IMR-90 (cell line): ENCODE measurements at regions not wholly inside any gene's neighbourhood (a gene's known extent, or its start where the extent isn't known, plus 50 kb on each side); places are given as distances from the start of the nearest gene placed in this dataset.

Source experiments
- ATAC-seq: fragments of 200-7000 bp; cut with Tn5 transposase; 2 replicates; pipeline ENCODE4 v1.9.1; 2020; ENCODE audit warnings: low read depth, mild to moderate bottlenecking, moderate library complexity
- BruUV-seq: library from RNA; stranded (reverse); fragments of 400-500 nt; replicated peaks from 2 replicates; lab custom pipeline; 2021; lab: Mats Ljungman, UMichigan
- CTCF ChIA-PET: fragments of 300-600 bp; formaldehyde crosslinking; extraction: SDS; loops from one replicate; lab custom pipeline; 2021; ENCODE audit warnings: antibody characterized with exemption; lab: Yijun Ruan, JAX
- POLR2A ChIA-PET: fragments of 300-600 bp; sonication (Branson Sonifier 250); formaldehyde crosslinking; loops from one replicate; lab custom pipeline; 2022; ENCODE audit warnings: antibody characterized with exemption; ENCODE audit not compliant: unreplicated experiment; lab: Charles Lee
- DNase-seq: peaks from one replicate; pipeline ENCODE4 v3.0.0; 2013
- H2AFZ ChIP-seq: replicated peaks from 2 replicates; pipeline ENCODE3; 2013; ENCODE audit warnings: low read length, mild to moderate bottlenecking; ENCODE audit not compliant: poor library complexity
- H2AK5ac ChIP-seq: 2 replicates; pipeline ENCODE4 v1.6.1; 2013; ENCODE audit warnings: low read depth, low read length, inconsistent platforms
- H2AK9ac ChIP-seq: replicated peaks from 2 replicates; pipeline ENCODE3; 2013; ENCODE audit warnings: mild to moderate bottlenecking, low read depth, low read length, moderate library complexity; ENCODE audit not compliant: poor library complexity
- H2BK120ac ChIP-seq: 2 replicates; pipeline ENCODE4 v1.6.1; 2013; ENCODE audit warnings: low read depth, low read length, inconsistent platforms
- H2BK15ac ChIP-seq: 3 replicates; pipeline ENCODE4 v1.6.1; 2013; ENCODE audit warnings: low read depth, low read length, inconsistent platforms
- H2BK20ac ChIP-seq: 2 replicates; pipeline ENCODE4 v1.6.1; 2013; ENCODE audit warnings: low read depth, mild to moderate bottlenecking, inconsistent platforms, low read length, moderate library complexity
- H2BK5ac ChIP-seq: 2 replicates; pipeline ENCODE4 v1.6.1; 2013; ENCODE audit warnings: mild to moderate bottlenecking, low read depth, low read length, inconsistent platforms; ENCODE audit not compliant: poor library complexity, severe bottlenecking
- H3K14ac ChIP-seq: replicated peaks from 2 replicates; pipeline ENCODE4 v1.6.1; 2013; ENCODE audit warnings: low read depth, low read length, inconsistent platforms
- H3K18ac ChIP-seq: 2 replicates; pipeline ENCODE4 v1.6.1; 2013; ENCODE audit warnings: low read depth, low read length, control low read depth
- H3K23ac ChIP-seq: 2 replicates; pipeline ENCODE4 v1.6.1; 2013; ENCODE audit warnings: low read depth, low read length, inconsistent platforms
- H3K27ac ChIP-seq: 2 replicates; pipeline ENCODE4 v1.5.1; 2013; ENCODE audit warnings: mild to moderate bottlenecking, control low read depth, low read length; ENCODE audit not compliant: insufficient read depth
- H3K27me3 ChIP-seq: 2 replicates; pipeline ENCODE4 v1.6.1; 2013; ENCODE audit warnings: low read length; ENCODE audit not compliant: control insufficient read depth, insufficient read depth
- H3K36me3 ChIP-seq: 2 replicates; pipeline ENCODE4 v1.6.1; 2013; ENCODE audit warnings: low read length, mixed read lengths; ENCODE audit not compliant: control insufficient read depth, insufficient read depth
- H3K4ac ChIP-seq: 2 replicates; pipeline ENCODE4 v1.6.1; 2013; ENCODE audit warnings: low read depth, low read length, inconsistent platforms
- H3K4me1 ChIP-seq: 2 replicates; pipeline ENCODE4 v1.6.1; 2013; ENCODE audit warnings: low read length, mixed read lengths; ENCODE audit not compliant: control insufficient read depth, insufficient read depth
- H3K4me2 ChIP-seq: 2 replicates; pipeline ENCODE4 v1.6.1; 2013; ENCODE audit warnings: low read depth, mild to moderate bottlenecking, control low read depth, low read length, moderate library complexity
- H3K4me3 ChIP-seq: 2 replicates; pipeline ENCODE4 v1.5.1; 2013; ENCODE audit warnings: low read depth, mild to moderate bottlenecking, control low read depth, low read length, moderate library complexity; ENCODE audit not compliant: insufficient read depth
- H3K56ac ChIP-seq: 2 replicates; pipeline ENCODE4 v1.6.1; 2013; ENCODE audit warnings: low read length, inconsistent platforms; ENCODE audit not compliant: insufficient read depth; ENCODE audit errors: extremely low read depth
- H3K79me1 ChIP-seq, 2 experiments: 2 replicates each; pipeline ENCODE4 v1.6.1; 2013; ENCODE audit warnings: low read length in 2 of 2, inconsistent platforms in 1 of 2, low read depth in 1 of 2
- H3K9ac ChIP-seq: 2 replicates; pipeline ENCODE4 v1.6.1; 2013; ENCODE audit warnings: low read depth, low read length, control low read depth
- H3K9me1 ChIP-seq: 2 replicates; pipeline ENCODE4 v1.6.1; 2013; ENCODE audit warnings: low read length, inconsistent platforms; ENCODE audit not compliant: insufficient read depth
- H3K9me3 ChIP-seq: 2 replicates; pipeline ENCODE4 v1.6.1; 2013; ENCODE audit warnings: low read length; ENCODE audit not compliant: control insufficient read depth, insufficient read depth
- H4K20me1 ChIP-seq: 2 replicates; pipeline ENCODE4 v1.6.1; 2013; ENCODE audit warnings: low read length, inconsistent platforms; ENCODE audit not compliant: insufficient read depth
- H4K5ac ChIP-seq: 2 replicates; pipeline ENCODE4 v1.6.1; 2013; ENCODE audit warnings: mild to moderate bottlenecking, low read depth, low read length, control low read depth
- H4K8ac ChIP-seq, 2 experiments: 2 replicates each; pipeline ENCODE4 v1.6.1; 2013; ENCODE audit warnings: low read depth in 2 of 2, low read length in 2 of 2, control low read depth in 1 of 2, inconsistent platforms in 1 of 2
- H4K91ac ChIP-seq: 2 replicates; pipeline ENCODE4 v1.6.1; 2013; ENCODE audit warnings: low read depth, low read length, inconsistent platforms; ENCODE audit not compliant: insufficient read depth
- CEBPB ChIP-seq: IDR thresholded peaks from 2 replicates; pipeline ENCODE4 v1.6.1; 2012; ENCODE audit warnings: low read depth, low read length, improper control_type of control experiment
- CHD1 ChIP-seq: IDR thresholded peaks from 2 replicates; pipeline ENCODE4 v1.6.1; 2012; ENCODE audit warnings: low read depth, low read length, improper control_type of control experiment
- CTCF ChIP-seq: conservative IDR thresholded peaks from 2 replicates; pipeline ENCODE4 v1.5.1; 2012; ENCODE audit warnings: mild to moderate bottlenecking, low read depth, low read length, improper control_type of control experiment
- MAZ ChIP-seq: IDR thresholded peaks from 2 replicates; pipeline ENCODE4 v1.6.1; 2012; ENCODE audit warnings: low read depth, mild to moderate bottlenecking, low read length, improper control_type of control experiment, moderate library complexity, borderline replicate concordance
- MXI1 ChIP-seq: IDR thresholded peaks from 2 replicates; pipeline ENCODE4 v1.6.1; 2012; ENCODE audit warnings: low read depth, mild to moderate bottlenecking, low read length, moderate library complexity, borderline replicate concordance
- POLR2A ChIP-seq: IDR thresholded peaks from 2 replicates; pipeline ENCODE4 v1.6.1; 2012; ENCODE audit warnings: mild to moderate bottlenecking, low read depth, low read length
- RAD21 ChIP-seq: IDR thresholded peaks from 2 replicates; pipeline ENCODE4 v1.6.1; 2012; ENCODE audit warnings: low read length, improper control_type of control experiment
- RFX5 ChIP-seq: IDR thresholded peaks from 2 replicates; pipeline ENCODE4 v1.8.0; 2012; ENCODE audit warnings: low read depth, mild to moderate bottlenecking, low read length, moderate library complexity
- SMC3 ChIP-seq: fragments of 150-350 bp; IDR thresholded peaks from 2 replicates; pipeline ENCODE4 v1.6.1; 2016; ENCODE audit warnings: low read depth, mild to moderate bottlenecking, antibody characterized with exemption, low read length, moderate library complexity
- WGBS, 2 experiments: methylation state at CpG; one replicate each; pipeline versions ENCODE4 v1.1.5 to v1.1.7; 2013; ENCODE audit warnings: missing lambda C conversion rate in 2 of 2; ENCODE audit not compliant: insufficient read length in 1 of 2; ENCODE audit errors: extremely low coverage in 2 of 2; 5-methylcytosine and 5-hydroxymethylcytosine counted together
- dilution Hi-C: fragments of 300-500 bp; cut with HindIII; formaldehyde crosslinking; loops from one replicate; pipeline ENCODE4 v1.14.3; 2018; ENCODE audit warnings: low sequenced_read_pairs; ENCODE audit not compliant: unreplicated experiment
- in situ Hi-C: fragments of 300-500 bp; cut with MboI; formaldehyde crosslinking; loops from 3 replicates; pipeline ENCODE4 v1.14.3; 2019; ENCODE audit warnings: low sequenced_read_pairs, inconsistent platforms, mixed read lengths
- intact Hi-C: fragments of 100-400 bp; cut with micrococcal nuclease; formaldehyde crosslinking; loops from 2 replicates; pipeline ENCODE4 v1.10.0; 2022
- TF ChIP-seq, protein P1 (sequence below): fragments of 150-350 bp; IDR thresholded peaks from 2 replicates; pipeline ENCODE4 v1.6.1; 2016; ENCODE audit warnings: low read depth, mild to moderate bottlenecking, low read length, moderate library complexity, borderline replicate concordance

DNA sequence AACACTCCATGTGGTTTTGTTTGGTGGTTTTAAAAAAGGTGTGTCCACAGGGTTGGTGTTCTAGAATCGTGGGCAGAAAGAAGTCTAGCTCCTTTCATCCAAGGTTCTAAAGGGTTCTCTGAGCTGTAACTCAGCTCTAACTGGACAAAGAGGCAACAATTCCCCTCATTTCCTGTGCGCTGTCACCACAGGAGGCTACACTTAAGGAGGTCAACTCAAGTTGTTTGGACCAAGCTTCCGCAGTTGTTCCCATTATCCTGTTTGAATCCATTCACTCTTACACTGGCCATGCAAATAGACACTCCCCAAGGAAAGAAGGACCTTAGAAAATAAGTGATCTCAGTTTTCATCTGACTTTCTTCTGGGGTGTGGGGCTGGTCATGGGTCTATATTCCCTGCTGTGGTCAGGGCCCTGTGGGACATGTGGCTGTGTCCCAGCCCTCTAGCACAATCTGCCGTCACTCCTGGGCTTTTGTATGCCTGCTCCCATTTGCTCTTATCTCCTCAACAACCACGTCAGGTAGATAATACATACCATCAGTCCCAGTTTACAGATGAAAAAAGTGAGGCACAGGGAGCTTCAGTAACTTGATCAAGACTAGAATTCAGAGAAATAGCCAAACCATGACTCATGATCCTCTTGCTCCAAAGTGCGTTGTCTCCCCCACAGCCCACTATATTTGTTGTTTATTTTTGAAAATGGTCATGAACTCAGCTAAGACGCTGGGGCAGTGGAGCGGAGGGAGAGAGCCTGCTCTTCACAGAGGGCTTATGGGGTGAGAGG is 103.6 kb downstream of the RHOU start (continued):
- TF ChIP-seq SMC3 = no peak

GRCh38 chr1:228839656-228840055 is 104.4 kb downstream of the RHOU start:
- no peak overlapping the region for H2BK20ac ChIP-seq
- H4K5ac ChIP-seq = no peak overlapping the region
- H3K23ac ChIP-seq = no peak overlapping the region
- peak overlapping the region; percentile 34 for H2AK9ac ChIP-seq
- no peaks in the 10 kb centered on the region for H4K20me1 ChIP-seq
- no peak overlapping the region for H3K18ac ChIP-seq
- dilution Hi-C loops = no loop called here
- BruUV-seq = no TSS peak
- peak overlapping the region; percentile 29; the same call in 1 of the 2 replicates for H4K91ac ChIP-seq
- no peak overlapping the region for H2AFZ ChIP-seq
- no peak overlapping the region for H3K56ac ChIP-seq
- ATAC-seq (no peak), DNase-seq (no peak)
- peak overlapping the region; percentile 28; the same call in 1 of the 2 replicates for H3K4ac ChIP-seq
- H3K27ac ChIP-seq = no peak overlapping the region
- CTCF ChIA-PET = interaction anchor here (1.3 kb wide), 1 partner anchor 11 kb away, joined by 3 read pairs; no protein-coding TSS in a partner anchor
- H4K8ac ChIP-seq = no peak overlapping the region; a peak in 1 of 4 replicates
- POLR2A ChIA-PET = no interaction called here
- TF ChIP-seq MXI1 (no peak), MAZ (no peak), CHD1 (no peak), POLR2A (no peak), CTCF (no peak), RAD21 (no peak), CEBPB (no peak), RFX5 (no peak)
- TF ChIP-seq, protein P1, sequence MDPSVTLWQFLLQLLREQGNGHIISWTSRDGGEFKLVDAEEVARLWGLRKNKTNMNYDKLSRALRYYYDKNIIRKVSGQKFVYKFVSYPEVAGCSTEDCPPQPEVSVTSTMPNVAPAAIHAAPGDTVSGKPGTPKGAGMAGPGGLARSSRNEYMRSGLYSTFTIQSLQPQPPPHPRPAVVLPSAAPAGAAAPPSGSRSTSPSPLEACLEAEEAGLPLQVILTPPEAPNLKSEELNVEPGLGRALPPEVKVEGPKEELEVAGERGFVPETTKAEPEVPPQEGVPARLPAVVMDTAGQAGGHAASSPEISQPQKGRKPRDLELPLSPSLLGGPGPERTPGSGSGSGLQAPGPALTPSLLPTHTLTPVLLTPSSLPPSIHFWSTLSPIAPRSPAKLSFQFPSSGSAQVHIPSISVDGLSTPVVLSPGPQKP = no peak
- H2BK5ac ChIP-seq = no peak overlapping the region
- no peak overlapping the region for H3K4me3 ChIP-seq
- no peak overlapping the region for H3K9ac ChIP-seq
- in situ Hi-C loops = no loop called here
- no peaks in the 10 kb centered on the region for H3K36me3 ChIP-seq
- no peak overlapping the region for H3K4me2 ChIP-seq
- H3K9me3 ChIP-seq = 0 out of 2 replicates have a peak, but pooled peaks cover 3% of the 10 kb centered on the region
- peaks cover 4% of the 10 kb centered on the region; the same call in 1 of the 2 replicates for H3K9me1 ChIP-seq
- H3K79me1 ChIP-seq = no peaks in the 10 kb centered on the region
- peaks cover 18% of the 10 kb centered on the region for H3K4me1 ChIP-seq
- no peak overlapping the region for H3K14ac ChIP-seq
- no peak overlapping the region for H2BK15ac ChIP-seq
- H2AK5ac ChIP-seq = peak overlapping the region; percentile 13
- H2BK120ac ChIP-seq = peak overlapping the region; percentile 45; the same call in 1 of the 2 replicates
- no CpG with 5 or more reads among the region's 6 CpGs for WGBS, 2 experiments
- intact Hi-C loops = loop anchor here (10.0 kb wide), 1 partner anchor 385 kb away; no protein-coding TSS in a partner anchor
- H3K27me3 ChIP-seq = peaks cover 3% of the 10 kb centered on the region
